ELR (cell line): ENCODE measurements at regions not wholly inside any gene's neighbourhood (a gene's known extent, or its start where the extent isn't known, plus 50 kb on each side); places are given as distances from the start of the nearest gene placed in this dataset.

Source experiments
- DNase-seq: peaks from one replicate; pipeline ENCODE4 v3.0.0-alpha.2; 2015; ENCODE audit warnings: low read depth

DNA sequence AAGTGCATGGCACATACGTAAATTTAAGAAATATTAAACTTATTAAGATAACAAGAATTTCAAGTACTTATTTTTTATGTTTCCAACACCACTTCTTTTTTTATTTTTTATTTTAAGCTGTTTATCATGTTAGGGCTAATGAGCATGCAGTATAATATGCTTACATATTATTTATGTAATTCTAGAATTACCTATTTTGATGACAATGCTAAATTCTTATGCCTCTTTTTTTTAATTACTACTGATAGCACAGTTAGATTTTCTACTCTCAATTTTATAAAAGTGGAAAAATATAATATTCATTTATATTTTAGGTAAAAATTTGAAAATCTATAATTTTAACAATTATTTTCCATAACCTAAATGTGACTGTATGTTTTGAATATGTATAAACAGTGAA lies 713.0 kb downstream of the MRPL39 start:
- DNase-seq = no peak

DNA sequence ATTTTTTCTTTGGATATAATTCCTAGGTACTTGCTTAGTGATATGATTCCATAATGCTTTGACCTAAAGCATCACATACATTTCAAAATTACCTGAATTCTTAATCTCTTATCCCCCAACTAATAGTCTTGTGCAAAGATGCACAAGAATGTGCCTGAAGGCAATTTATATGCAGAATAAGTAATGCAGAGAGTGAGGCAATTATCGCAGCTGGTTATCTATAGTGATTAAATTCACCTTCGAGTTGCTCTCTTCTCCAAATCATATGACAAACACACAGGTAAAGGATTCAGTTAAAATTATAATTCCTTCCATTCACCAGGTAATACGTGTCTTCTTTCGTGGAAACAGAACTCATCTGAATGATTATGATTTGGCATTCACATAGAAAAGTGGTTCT lies 717.3 kb downstream of the MRPL39 start:
- no peak for DNase-seq

DNA sequence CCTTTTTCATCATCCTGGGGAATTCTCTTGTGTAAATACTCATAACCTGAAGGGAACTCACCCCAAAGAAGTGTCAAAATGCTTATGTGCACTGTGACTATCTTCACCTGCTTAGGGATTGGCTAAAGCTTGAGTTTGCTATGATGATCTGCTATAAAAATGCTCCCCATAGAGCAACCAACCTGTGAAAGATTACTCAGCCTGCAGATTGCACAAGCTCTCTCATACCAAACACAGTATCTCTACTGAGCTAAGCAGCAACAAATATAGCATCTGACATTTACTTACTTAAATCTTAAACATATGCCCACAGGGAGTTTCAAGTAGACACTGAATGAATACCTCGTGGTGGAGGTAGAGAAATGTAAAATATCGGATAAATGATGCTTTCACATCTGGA lies 725.8 kb downstream of the MRPL39 start:
- peak; percentile 33 for DNase-seq

DNA sequence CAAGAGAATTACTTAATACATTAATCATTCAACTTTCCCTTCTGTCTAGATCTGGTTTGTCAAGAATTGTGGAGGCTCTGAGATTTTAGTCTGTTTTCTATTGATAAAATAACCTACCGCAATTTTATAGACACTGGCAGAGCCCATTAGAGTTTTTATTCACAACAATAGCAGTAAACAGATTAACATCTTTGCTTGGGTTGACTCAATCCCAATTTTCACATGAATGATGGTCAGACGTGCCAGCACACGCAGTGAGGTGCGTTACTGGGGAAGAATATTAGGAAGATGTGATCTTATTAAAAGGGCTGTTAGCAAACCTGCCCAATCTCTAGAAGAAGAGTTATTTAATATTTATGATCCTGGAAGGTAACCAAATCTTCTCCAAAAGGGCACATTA lies 736.6 kb downstream of the MRPL39 start:
- DNase-seq = no peak

DNA sequence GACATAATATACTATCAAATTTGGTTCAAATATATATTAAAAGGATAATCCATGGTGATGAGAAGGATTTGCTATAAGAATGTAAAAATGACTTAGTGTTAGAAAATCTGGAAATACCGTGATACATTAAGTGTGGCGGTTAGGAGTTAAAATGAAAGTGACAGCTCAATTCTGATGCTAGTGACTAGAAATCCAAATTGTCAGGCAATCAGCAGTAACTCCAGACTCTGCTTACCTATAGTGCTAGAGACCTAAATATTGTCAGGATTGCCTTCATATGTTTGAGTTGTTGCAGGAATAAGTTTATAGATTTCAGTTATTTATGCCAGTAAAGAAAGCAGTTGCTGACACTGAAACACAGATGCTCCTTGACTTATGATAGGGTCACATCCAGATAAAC lies 737.4 kb downstream of the MRPL39 start:
- no peak for DNase-seq

DNA sequence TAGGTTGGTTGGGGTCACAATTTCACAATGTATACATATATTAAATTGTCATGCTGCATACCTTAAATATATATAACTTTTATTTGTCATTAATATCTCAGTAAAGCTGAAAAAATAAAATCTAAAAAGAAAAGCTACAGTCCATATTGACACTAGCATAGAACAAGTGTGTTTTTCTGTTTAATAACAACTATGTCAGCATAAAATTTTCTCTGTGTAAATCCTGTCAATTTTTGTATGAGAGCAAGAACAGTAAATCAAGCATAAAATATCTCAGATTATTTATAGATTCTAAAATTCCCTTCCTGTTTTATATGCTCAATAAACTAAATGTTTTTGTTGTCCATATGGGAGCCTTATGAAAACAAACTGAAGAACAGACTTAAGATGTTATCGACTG lies 739.2 kb downstream of the MRPL39 start:
- no peak for DNase-seq

DNA sequence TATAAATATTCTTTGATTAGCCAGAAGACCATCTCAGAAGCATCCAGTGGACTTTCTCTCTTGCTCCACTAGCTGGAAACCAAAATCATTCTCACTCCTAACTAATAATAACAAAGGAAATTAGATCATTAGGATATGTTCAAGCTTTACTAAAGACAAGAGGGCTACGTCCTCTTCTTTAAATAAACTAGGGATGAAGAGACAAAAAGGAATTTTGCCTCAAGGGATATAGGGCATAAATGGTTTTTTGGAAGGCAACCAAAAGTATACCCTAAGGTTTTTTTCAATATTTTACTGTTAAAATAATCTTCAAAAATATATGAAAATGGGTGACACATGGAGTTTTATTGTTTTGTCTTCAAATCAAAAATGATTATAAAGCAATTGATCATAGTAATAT lies 745.8 kb downstream of the MRPL39 start:
- DNase-seq = peak; percentile 74

DNA sequence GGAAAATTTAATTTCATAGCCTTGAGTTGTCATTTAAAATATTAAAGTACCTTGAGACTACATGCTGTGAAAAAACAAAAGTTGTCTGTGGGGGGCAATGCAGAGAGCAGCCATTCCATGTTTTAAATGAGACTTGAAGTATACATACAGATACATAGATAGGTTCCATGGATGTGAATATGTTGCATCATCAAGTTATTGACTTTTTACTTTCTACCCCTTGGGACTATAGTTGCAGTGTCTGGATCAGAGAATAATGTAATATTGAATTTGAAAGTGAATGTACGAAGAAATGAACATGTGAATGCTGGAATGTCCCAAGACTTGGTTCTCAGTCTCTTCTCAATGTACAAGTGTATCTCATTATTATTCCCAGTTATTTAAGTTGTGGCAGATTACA lies 751.0 kb downstream of the MRPL39 start:
- DNase-seq = no peak

DNA sequence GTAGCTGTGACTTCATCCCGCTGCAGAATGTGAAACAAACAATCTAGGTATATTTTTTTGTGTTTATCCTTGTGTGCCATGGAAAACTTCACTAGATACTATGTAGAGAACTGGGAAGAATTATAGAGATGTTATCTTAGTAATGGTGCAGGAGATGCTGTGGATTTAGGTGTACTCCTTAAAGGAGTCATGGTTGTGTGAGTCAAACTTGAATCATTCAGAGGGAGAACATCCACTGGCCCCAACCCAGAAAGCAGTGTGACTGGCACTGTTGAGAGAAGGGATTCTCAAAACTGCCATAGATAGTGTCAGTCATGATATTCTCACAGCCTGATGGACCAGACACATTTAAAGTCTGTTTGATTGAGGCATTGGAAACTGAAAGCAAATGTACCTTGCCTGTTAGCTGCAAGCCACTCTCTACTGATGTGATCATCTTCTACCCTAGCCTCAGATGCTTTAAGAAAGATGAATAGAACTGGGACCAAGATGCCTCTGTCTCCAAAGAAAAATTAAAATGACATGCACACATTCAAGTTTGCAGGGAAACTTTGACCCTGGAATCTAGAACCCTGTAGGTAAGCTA lies 754.6 kb downstream of the MRPL39 start:
- peak; percentile 62 for DNase-seq

DNA sequence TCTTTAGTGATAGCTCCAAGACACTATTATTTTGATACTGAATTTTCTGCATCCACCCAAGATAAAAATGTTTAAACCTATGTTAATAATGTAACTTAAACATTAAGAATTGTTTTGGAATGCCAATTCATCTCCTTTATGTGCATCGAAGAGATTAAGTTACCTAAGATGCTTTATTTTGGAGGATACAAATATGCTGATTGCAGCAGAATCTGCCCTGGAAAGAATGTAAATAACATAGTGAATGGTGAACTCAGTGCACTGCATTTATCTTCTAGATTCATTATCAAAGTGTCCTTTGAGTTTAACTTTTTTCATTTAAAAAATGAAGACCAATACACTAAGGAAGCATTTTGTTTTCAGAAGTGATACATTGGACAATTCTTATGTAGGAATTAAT lies 757.2 kb downstream of the MRPL39 start:
- no peak for DNase-seq

DNA sequence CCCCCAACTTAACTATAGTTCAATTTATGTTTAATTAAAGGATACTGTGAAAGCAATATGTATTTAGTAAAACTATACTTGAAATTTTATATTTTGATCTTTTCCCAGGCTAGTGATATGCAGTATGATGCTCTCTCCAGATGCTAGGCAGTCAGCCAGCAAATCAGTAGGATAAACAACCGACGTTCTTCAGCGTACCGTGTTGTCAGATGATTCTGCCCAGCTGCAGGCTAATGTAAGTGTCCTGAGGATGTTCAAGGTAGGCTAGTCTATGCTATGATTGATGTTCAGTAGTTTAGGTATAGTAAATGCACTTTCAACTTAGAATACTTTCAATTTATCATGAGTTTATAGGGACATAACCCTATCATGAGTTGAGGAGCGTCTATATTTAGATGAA lies 762.6 kb downstream of the MRPL39 start:
- no peak for DNase-seq

DNA sequence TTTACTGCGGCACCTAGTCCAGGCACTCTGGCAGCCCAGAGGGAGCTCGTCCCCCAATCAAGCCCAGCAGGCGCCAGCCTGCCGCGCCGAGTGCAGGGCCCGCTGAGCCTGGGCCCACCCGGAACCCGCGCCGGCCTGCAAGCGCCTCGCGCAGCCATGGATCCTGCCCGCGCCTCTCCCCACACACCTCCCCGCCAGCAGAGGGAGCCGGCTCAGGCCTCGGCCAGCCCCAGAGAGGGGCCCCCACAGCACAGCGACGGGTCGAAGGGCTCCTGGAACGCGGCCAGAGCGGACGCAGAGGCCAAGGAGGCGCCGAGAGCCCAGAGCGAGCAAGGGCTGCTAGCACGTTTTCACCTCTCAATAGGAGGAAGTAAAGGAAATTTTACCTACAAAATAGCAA lies 767.0 kb downstream of the MRPL39 start:
- DNase-seq = no peak

DNA sequence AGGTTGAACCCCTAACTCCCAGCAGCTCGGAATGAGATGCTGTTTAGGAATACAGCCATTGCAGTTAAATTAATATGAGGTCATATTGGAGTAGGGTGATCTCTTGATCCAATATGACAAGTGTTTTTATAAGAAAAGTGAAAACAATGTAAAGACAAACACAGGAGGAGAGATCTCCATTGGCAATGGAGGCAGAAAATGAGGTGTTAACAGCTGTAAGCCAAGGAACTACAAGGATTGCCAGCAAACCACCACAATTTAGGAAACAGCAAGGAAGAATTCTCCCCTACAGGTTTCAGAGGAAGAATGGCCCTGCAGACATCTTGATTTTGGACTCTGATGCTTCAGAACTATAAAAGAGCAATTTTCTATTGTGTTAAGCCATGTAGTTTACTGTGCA lies 774.3 kb downstream of the MRPL39 start:
- DNase-seq = no peak

DNA sequence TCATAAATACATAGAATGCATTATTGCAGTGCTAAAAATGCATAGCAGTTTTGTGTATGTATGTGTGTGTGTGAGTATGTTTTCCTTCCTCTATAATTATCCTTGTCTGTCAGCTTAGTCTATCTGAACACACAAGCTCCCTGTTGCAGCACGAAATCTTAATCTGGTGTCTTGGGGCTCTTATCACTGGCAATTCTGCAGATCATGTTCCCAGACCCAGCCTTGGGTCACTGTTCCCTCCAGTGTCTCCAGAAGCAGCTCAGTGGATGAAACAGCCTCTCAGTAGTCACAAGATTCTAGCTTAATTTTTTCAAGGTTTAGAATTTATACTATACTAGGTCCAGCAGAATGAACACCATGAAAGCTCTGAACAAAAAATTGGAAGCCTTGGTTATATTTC lies 777.9 kb downstream of the MRPL39 start:
- DNase-seq = no peak

DNA sequence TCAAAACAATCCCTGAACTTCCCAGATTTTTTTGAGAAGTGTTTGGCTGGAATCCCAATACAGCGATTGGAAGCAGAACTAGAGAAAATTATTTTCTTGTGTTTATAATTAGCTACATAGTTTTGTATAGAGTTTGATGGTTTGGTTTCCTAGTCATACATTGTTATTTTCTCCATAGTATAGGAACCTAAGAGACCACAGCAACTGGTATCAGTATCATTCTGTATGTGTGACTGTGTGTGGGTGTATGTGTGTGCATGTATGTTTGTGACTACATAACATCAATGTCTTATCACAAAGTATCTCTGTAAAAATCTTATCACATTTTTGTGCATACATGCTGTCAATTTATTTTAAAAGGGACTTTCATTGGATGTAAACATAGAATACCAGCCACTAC lies 780.5 kb downstream of the MRPL39 start:
- no peak for DNase-seq

DNA sequence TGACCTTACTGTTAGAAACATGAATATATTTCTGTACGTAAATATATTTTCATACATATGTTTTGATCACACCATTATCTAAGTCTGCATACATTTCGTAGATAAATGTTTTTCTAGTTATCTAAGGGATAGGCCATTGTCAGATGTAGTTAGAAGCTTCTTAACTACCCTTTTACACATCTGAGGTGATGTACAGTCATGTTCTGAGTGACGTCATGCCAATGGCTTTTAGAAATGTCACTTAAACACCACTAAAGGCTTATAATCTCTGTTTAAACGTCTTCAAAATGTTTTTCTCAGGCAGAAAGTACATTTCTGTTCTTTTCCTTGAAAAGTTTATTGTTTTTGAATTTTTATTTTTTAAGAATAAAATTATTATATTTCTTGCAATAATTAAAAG lies 781.9 kb downstream of the MRPL39 start:
- peak; percentile 10 for DNase-seq

DNA sequence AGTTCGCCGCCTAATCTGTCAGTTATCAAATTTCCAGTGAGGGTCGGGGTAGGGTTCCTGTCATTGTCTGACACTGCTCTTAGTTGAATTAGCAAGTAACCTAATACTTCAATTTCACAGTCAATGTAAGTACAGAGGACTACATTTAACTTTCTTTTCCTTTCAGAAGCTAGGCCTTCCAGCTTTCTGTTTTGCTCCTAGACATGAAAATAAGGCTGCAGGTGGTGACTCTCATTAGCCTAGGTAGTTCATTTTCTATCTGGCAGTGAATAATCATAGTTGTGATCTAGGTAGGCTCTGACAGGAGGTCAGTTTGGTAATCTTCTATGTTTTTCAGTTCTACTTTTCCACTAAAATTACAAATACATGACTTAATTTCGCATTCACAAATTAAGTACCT lies 783.1 kb downstream of the MRPL39 start:
- no peak for DNase-seq

DNA sequence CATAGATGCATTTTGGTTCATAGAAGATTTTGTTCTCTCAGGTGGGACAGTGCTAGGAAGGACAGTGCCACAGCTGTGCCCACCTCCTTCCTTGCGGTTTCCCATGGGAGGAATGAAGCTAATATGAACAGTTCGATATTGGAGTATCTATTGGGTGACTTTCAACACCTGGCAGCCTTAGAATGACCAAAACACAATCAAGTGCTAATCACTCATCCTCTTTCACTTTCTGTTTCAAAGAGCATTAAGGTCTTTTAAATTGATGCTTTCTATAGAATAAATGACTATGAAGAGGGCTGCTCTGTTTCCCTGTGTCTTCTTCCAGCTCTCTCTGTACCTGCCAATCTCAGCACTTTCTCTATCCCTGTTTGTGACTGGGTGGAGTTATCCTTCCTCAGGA lies 784.0 kb downstream of the MRPL39 start:
- DNase-seq = no peak

DNA sequence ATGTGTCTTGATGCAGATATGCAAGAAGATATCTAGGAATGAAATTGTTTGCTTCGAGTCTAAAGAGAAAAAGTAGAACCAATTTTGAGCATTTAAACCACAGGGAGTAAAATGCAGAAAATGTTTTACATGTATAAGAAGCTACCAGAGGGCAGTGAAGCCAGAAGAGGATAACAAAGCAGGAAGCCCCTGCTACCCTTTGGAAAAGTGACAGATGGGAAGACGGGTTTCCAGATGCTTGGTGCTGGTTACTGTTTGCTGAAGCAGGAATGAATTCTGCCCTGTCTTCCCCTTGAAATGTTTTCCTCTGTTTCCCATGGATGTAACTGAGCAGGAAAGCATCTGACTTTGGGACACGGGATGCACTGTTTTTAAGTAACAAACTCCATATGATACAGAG lies 822.2 kb downstream of the MRPL39 start:
- no peak for DNase-seq

DNA sequence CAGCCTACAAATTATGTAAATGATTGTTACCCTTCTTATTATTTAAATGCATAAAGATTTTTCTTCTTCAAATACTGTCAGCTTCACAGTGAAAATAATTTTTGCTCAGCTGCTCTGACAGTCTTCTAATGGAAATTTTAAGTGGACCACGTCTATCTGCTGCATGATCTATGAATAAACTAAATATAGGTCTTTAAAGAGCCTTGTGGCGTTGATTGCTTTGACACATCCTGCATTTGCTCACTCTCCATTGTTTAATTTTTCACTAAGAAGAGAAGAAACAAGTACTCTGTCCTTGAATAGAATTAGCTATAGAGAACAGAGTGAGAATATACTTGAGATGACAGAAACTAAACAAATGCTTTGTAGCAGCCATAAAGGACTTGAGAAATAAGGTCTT lies 826.1 kb downstream of the MRPL39 start:
- DNase-seq = no peak

DNA sequence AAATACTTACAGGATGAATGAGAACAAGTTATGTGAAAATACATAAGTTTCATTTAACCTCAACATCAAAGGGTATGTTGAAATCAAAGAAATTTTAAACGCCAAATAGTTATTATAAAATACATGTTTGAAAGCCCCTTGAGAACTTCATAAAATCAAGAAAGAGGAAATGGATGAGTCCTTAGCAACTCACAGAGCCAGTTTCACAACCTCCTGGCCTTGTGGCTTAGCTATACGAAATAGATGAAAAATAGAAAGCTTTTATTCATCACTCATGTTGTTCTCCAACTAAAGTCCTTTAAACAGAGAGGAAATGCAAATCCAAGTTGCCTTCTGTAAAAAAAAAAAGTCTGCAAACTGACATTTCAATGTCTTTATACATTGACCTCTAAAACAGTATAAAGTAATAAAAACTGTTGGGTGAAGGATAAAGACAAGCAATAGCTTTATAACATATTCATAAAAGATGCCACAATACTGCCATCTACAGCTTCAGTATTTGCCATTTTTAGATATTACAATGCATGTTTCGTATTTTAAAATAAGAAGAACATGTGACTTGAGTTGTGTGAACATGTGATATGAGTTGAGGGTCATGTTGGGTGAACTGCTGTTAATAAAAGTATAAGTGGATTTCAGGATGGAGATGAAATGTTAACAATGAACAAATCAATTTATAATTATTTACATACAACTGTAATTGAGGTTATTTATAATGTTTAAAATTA lies 847.8 kb downstream of the MRPL39 start:
- DNase-seq = peak; percentile 21

DNA sequence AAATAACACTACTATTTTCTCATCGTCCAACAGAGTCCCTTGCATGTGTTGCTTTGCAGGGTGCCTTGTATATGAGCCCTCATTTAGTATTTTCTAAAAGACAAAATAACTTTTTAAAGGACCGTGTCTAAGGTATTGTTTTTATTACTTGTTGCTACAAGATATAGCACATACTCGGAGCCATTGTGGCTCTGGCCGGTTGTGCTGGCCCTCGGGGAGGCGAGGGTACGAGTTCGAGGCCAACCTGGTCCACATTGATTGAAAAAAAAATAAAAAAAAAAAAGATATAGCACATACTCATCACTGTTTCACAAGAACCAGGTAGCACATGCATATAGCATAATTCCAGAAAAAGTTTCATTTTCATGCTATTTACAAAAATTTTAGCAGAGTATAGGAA lies 869.2 kb downstream of the MRPL39 start:
- no peak for DNase-seq

DNA sequence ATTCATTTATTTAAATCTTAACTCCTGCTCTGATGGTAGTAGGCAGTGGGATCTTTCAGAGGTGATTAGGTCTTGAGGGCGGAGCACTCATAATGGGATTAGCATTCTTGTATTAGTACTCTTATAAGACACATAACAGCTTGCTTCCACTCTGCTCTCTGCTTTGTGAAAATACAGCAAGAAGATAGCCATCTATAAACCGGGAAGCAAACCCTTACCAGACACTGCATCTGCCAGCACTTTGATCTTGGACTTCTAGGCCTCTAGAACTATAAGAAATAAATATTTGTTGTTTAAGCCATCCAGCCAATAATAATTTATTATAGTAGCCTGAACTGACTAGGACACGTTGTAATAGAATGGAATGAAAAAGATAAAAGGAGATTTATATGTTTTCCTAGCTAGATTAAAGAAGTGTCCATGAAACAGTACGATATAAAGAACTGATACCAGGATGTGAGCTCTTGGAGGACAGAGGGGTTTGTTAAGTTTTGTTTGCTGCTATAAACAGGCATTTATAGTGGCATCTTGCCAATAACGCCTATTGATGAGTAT lies 869.9 kb downstream of the MRPL39 start:
- no peak for DNase-seq

DNA sequence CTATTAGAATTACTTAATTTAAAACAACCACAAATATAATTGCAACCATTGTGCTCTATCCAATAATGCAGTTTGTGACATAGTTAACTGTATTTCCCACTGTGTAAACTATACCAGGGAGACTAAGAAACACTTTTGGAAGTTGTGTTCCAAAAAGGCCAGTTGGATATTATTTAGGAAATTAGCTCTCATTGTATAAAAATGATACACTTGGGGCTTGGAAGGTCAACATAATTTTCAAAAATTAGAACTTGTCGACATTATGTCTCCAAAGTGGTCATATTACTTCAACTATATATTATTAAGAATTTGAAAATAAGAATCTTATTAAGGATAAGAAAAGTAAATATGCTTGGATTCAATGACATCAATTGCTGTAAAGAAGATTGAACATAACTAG lies 876.6 kb downstream of the MRPL39 start:
- DNase-seq = no peak
